ENCODE measurements at regions not wholly inside any gene's neighbourhood (a gene's known extent, or its start where the extent isn't known, plus 50 kb on each side); places are given as distances from the start of the nearest gene placed in this dataset.
A peak's percentile ranks its signal among the peaks of the same experiment; 100 is the strongest.

- no peak for DNase-seq (ENCODE audit: low spot score)
These were observed 80.9 kb upstream of the SPATA31D4 start for GRCh38 chr9:81847181-81847915.

DNA sequence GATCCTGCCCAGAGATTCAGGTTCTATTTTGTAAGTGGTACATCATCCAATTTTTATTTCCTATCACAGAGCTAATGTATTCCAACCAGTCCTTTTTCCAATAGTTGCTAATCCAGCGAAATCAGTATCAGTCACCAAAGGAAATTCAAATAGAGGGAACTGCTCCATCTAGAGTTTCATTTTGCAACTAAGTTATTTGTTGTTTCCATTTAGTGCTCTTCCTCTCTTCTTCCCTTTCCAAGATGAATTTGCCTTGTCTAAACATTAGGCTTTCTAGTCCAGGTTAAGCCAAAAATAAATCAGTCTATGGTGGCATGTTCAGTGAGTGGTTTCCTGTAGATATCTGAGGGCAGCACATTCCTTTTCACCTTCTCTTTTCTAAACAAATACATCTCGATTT lies 79.8 kb upstream of the SPATA31D4 start:
- peak; percentile 26 for DNase-seq (ENCODE audit: low spot score)

DNA sequence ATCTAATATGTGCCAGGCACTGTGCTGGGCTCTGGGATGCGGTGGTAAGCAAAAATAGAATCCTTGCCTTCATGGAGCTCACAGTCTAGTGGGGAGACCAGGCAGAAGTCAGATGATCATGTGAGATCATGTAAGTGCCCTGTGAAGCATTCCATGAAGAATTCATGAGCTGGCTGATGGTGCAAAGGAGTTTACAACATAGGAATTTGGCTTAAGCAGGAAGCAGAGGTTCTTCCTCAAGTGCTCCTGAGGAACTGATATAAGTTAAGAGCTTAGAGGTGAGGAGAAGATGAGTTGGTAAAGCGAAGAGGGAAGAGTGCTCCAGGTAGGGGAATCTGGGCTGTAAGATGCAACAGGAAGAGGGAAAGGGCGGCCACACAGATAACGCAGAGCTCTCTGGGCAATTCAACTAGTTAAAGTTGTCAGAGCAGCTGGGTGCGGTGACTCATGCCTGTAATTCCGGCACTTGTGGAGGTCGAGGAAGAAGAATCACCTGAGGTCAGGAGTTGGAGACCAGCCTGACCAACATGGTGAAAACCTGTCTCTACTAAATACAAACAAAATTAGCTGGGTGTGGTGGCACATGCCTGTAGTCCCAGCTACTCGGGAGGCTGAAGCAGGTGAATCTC lies 78.5 kb upstream of the SPATA31D4 start:
- no peak for DNase-seq (ENCODE audit: low spot score)

DNA sequence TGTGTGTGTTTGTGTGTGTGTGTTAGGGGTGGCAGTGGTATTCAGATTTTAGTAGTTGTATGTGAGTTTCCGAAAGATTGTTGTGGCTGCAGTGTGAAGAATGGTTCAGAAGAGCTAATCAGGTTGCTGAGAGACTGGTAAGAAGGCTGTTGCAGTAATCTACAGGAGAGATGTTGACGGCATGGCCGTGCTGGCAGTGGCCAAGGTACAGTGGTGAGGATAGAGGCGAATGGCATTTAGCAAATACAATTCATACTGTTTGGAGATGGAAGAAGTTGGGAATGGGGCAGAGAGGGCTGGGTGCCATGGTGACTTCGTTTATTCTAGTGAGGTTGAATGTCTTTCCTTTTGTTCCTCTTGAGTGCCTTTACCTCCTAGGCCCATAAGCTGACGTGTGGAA lies 77.5 kb upstream of the SPATA31D4 start:
- DNase-seq (ENCODE audit: low spot score), result no peak

DNA sequence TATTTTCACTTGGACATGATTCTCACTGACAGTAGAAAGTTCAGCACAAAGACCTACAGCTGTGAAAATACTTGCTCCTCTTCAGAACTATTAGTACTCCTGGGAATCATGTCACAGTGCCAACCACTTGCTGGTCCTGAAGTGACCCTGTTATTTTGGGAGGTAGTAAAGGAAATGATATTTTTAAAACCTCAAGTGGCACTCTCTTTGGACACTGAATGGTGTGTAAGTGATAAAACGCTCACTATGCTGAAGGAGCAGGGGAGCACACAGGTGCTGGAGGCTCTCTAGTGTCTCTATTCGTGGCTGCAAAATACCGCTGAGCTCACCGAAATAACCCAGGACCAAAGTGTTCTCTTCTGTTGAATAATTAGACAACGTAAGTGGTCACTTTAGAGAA lies 76.9 kb upstream of the SPATA31D4 start:
- no peak for DNase-seq (ENCODE audit: low spot score)

DNA sequence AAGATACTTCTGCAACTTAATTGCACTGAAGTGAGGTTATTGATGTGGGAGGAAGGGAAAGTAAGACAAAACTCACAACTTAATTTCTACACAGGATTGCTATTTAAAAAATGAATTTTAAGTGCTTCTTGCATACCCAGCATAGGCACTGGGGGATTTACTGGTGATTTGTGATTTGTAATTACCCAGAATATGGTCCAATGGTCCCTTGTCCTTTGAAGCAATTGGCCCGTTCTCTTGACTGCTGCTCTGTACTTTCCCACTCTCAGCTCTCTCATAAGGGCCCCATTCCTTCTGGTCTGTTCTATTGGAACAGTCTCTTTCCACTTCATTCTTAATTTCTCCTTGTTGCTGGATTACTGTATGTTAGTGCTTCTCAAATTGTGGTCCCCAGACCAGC lies 75.4 kb upstream of the SPATA31D4 start:
- no peak for DNase-seq (ENCODE audit: low spot score)

DNA sequence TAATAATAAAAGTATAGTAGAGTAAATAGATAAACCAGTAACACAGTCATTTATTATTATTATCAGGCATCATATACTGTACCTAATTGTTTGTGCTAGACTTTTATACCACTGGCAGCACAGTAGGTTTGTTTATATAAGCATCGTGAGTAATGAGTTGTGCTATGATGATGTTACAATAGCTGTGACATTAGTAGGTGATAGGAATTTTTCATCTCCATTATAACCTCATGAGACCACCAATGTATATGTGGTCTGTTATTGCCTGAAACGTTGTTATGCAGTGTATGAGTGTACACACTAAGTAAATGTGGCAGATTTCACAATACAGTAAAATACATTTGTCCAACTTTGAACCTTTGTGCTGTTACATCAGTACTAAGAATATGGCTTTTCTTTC lies 72.7 kb upstream of the SPATA31D4 start:
- no peak for DNase-seq (ENCODE audit: low spot score)

DNA sequence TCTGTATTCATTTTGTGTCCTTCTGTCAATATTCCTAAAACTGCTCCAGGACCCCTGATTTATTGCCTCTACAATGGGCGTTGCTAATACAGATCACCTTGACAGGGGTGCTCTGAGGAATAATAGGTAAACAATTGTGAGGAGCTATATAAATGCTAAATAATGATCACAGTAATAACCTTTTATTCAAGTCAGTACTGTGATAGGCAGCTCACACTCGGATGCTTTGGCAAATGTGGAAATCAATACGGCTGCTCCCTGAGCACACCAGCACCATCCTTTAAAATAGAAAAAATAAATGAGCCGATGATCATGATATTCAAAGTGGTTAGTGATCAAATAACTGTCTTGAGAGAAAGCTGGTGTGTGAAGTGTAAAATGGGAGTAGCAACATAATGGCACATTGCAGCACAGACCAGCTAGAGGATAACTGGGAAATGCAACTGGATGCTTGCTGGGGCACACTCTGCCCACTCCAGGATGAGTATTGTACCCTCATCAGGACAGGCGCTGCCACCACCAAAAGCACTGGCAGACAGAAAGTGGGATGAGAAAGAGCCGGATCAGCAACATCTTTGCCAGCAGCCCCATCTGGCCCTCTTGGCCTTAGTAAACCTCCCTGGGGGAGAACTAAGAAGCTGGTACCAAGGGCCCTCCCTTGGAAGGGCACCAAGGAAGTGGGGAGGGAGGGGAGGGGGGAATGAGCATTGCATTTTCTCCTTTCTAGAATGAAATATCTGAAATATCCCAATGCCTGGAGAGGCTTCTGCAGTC lies 69.4 kb upstream of the SPATA31D4 start:
- no peak for DNase-seq (ENCODE audit: low spot score)

- no peak for DNase-seq (ENCODE audit: low spot score)
These were observed 67.6 kb upstream of the SPATA31D4 start for GRCh38 chr9:81860581-81860980.

DNA sequence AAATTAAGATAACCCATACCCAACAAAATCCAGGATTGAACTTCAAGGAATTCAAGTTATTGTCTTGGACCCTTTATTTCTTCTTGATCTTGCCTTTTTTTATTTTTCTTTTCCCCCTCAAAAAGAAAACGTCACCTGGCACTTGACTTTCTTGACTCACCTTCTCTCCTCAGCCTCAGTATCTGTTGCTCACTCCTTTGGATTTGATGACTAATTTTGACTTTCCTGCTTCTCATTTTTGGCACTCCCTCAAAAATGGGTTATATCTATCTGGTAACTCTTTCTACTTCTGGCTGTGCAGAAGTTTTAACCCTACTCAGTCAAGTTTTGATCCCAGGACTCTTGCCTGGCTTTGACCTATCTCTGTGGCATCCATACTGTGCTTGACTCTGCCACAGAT lies 66.6 kb upstream of the SPATA31D4 start:
- no peak for DNase-seq (ENCODE audit: low spot score)

DNA sequence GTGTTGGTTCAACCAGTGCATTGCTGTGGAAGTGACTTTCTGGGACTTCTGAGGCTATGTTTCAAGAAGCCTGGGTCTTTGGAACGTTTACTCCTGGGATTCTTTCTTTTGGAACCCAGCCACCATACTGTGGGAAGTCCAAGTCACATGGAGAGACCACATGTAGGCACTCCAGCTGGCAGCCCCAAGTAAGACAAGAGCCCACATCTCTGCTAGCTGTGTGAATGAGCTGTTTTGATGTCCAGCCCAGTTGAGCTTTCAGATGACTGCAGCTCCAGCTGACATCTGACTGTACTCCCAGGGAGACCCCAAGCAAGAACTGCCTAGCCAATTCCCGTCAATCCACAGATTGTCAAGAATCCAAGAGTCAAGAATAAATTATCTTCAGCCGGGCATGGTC lies 60.1 kb upstream of the SPATA31D4 start:
- no peak for DNase-seq (ENCODE audit: low spot score)

GRCh38 chr9:81871695-81872094 lies 56.5 kb upstream of the SPATA31D4 start:
- DNase-seq (ENCODE audit: low spot score), result no peak

- DNase-seq (ENCODE audit: low spot score), result no peak
These were observed 54.0 kb upstream of the SPATA31D4 start for GRCh38 chr9:81874250-81874649.

DNA sequence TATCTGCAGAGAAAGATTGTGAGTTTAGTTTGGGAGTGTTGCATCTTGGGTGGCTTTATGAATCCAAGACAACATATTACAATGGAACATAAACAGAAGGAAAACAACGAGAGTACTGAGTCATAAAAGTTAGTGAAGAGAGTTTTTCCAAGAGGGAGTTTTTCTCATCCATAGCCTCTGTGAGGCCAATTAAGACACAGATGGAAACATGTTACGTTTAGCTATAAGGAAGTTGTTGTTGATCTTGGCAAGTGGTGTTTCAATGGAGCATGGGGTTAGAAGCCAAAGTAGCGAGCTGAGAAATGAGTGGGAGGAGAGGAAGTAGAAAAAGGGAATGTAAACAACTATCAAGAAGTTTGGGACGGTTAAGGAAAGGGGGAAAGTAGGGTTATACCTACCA lies 53.3 kb upstream of the SPATA31D4 start:
- DNase-seq (ENCODE audit: low spot score), result no peak

- no peak for DNase-seq (ENCODE audit: low spot score)
These were observed 51.2 kb upstream of the SPATA31D4 start for GRCh38 chr9:81877047-81877446.

All from putamen (tissue), 1 donor.